Hepatocyte (in vitro differentiated cells): ENCODE measurements at regions not wholly inside any gene's neighbourhood (a gene's known extent, or its start where the extent isn't known, plus 50 kb on each side); places are given as distances from the start of the nearest gene placed in this dataset.

Experiments used
- EZH2 ChIP-seq: fragments of 200-600 bp; sonication (generic); IDR thresholded peaks from 2 replicates; pipeline ENCODE4 v1.6.1; 2016; ENCODE audit warnings: antibody characterized with exemption, mild to moderate bottlenecking, borderline replicate concordance
- EZH2phosphoT487 ChIP-seq: fragments of 200-600 bp; sonication (generic); IDR thresholded peaks from one replicate; pipeline ENCODE4 v1.6.1; 2018; ENCODE audit warnings: antibody characterized with exemption, mild to moderate bottlenecking, low read depth, moderate library complexity; ENCODE audit not compliant: unreplicated experiment, severe bottlenecking
- TF ChIP-seq, protein P1 (sequence below): fragments of 200-600 bp; sonication (generic); IDR thresholded peaks from 2 replicates; pipeline ENCODE4 v1.5.1; 2016; ENCODE audit warnings: antibody characterized with exemption, mild to moderate bottlenecking; ENCODE audit not compliant: poor library complexity

GRCh38 chr3:141436180-141436579, 50.6 kb upstream of the RASA2 start:
- TF ChIP-seq, protein P1, sequence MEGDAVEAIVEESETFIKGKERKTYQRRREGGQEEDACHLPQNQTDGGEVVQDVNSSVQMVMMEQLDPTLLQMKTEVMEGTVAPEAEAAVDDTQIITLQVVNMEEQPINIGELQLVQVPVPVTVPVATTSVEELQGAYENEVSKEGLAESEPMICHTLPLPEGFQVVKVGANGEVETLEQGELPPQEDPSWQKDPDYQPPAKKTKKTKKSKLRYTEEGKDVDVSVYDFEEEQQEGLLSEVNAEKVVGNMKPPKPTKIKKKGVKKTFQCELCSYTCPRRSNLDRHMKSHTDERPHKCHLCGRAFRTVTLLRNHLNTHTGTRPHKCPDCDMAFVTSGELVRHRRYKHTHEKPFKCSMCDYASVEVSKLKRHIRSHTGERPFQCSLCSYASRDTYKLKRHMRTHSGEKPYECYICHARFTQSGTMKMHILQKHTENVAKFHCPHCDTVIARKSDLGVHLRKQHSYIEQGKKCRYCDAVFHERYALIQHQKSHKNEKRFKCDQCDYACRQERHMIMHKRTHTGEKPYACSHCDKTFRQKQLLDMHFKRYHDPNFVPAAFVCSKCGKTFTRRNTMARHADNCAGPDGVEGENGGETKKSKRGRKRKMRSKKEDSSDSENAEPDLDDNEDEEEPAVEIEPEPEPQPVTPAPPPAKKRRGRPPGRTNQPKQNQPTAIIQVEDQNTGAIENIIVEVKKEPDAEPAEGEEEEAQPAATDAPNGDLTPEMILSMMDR, result no peak
- TF ChIP-seq EZH2 (no peak), EZH2phosphoT487 (no peak)
